ENCODE measurements at regions not wholly inside any gene's neighbourhood (a gene's known extent, or its start where the extent isn't known, plus 50 kb on each side); places are given as distances from the start of the nearest gene placed in this dataset.
A peak's percentile ranks its signal among the peaks of the same experiment; 100 is the strongest.

DNA sequence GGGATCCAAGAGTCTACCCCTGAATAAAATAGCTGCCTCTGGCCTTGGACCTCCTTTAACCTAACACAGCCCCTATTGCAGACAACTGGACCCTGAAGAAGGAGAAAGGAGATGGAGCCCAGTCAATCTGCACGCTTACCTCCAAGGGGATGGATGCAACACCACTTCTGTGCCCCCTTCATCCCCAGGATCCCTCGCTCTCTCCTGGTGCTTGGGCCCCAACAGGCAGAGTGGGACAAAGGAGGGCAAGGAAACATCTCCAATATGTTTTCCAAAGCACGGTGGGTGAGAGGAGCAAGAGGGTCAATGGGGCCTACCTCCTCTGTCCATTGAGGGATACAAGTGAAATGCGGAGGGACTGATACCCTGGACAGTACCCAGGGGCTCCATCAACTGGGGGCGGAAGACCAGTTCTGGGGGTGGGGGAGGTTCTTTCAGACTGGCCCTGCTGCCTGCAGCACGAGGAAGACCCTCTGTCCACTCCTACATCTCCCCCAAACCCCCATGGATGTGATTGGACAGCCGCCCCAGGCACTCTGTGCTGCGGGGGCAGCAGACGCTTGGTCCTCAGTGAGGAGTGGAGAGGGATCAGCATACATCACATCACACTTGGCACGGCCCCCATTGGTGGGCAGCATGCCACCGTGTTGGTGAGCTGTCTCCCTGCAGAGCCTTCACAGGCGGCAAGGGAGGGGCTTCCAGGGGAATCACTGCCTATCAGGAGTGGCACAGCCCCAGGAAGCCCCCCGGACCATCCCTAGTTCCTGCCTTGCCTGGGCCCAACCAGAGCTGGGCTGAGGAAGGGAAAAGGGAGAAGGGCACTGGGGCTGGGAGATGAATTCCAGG is 70.6 kb downstream of the MRPL14 start:
- peaks cover 49% of the 10 kb centered on the region for H3K4me1 ChIP-seq
- intact Hi-C loops (cut with DNase I) = no loop called here
- no peaks in the 10 kb centered on the region for H3K27me3 ChIP-seq (ENCODE audit: low read depth)
- no peaks in the 10 kb centered on the region for H3K9me3 ChIP-seq
- no peaks in the 10 kb centered on the region for H3K36me3 ChIP-seq
- ATAC-seq (no peak), DNase-seq (no peak)
- no peak overlapping the region for H3K27ac ChIP-seq
- no peak overlapping the region for H3K4me3 ChIP-seq
- TF ChIP-seq, protein P1, sequence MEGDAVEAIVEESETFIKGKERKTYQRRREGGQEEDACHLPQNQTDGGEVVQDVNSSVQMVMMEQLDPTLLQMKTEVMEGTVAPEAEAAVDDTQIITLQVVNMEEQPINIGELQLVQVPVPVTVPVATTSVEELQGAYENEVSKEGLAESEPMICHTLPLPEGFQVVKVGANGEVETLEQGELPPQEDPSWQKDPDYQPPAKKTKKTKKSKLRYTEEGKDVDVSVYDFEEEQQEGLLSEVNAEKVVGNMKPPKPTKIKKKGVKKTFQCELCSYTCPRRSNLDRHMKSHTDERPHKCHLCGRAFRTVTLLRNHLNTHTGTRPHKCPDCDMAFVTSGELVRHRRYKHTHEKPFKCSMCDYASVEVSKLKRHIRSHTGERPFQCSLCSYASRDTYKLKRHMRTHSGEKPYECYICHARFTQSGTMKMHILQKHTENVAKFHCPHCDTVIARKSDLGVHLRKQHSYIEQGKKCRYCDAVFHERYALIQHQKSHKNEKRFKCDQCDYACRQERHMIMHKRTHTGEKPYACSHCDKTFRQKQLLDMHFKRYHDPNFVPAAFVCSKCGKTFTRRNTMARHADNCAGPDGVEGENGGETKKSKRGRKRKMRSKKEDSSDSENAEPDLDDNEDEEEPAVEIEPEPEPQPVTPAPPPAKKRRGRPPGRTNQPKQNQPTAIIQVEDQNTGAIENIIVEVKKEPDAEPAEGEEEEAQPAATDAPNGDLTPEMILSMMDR (IDR thresholded peaks at IDR 0.05) = no peak

GRCh38 chr6:44054721-44055559 is 72.3 kb downstream of the MRPL14 start:
- Histone ChIP-seq H3K27me3 (ENCODE audit: low read depth) (no peaks in the 10 kb centered on the region), H3K36me3 (no peaks in the 10 kb centered on the region), H3K4me1 (peaks cover 49% of the 10 kb centered on the region), H3K9me3 (no peaks in the 10 kb centered on the region), H3K4me3 (no peak overlapping the region), H3K27ac (no peak overlapping the region)
- DNase-seq (no peak), ATAC-seq (no peak)
- TF ChIP-seq, protein P1 (IDR thresholded peaks at IDR 0.05) = no peak
- intact Hi-C loops (cut with DNase I) = no loop called here

- TF ChIP-seq, protein P1 (IDR thresholded peaks at IDR 0.05) = no peak
- intact Hi-C loops (cut with DNase I) = no loop called here
- peaks cover 41% of the 10 kb centered on the region for H3K4me1 ChIP-seq
- DNase-seq = no peak
- H3K36me3 ChIP-seq = no peaks in the 10 kb centered on the region
- H3K4me3 ChIP-seq = no peak overlapping the region
- ATAC-seq = no peak
- no peaks in the 10 kb centered on the region for H3K9me3 ChIP-seq
- no peaks in the 10 kb centered on the region for H3K27me3 ChIP-seq (ENCODE audit: low read depth)
- no peak overlapping the region for H3K27ac ChIP-seq
Measured at GRCh38 chr6:44053760-44054556, 73.3 kb downstream of the MRPL14 start.

GRCh38 chr6:44053106-44053756 is 74.0 kb downstream of the MRPL14 start:
- no peak for ATAC-seq
- Histone ChIP-seq H3K4me3 (no peak overlapping the region), H3K9me3 (no peaks in the 10 kb centered on the region), H3K27ac (no peak overlapping the region), H3K27me3 (ENCODE audit: low read depth) (no peaks in the 10 kb centered on the region), H3K36me3 (no peaks in the 10 kb centered on the region), H3K4me1 (peaks cover 34% of the 10 kb centered on the region)
- DNase-seq = peak; percentile 23
- TF ChIP-seq, protein P1 (IDR thresholded peaks at IDR 0.05) = no peak
- intact Hi-C loops (cut with DNase I) = no loop called here

All from lower lobe of right lung (tissue), 2 donors.